ENCODE measurements at regions not wholly inside any gene's neighbourhood (a gene's known extent, or its start where the extent isn't known, plus 50 kb on each side); places are given as distances from the start of the nearest gene placed in this dataset.

DNA sequence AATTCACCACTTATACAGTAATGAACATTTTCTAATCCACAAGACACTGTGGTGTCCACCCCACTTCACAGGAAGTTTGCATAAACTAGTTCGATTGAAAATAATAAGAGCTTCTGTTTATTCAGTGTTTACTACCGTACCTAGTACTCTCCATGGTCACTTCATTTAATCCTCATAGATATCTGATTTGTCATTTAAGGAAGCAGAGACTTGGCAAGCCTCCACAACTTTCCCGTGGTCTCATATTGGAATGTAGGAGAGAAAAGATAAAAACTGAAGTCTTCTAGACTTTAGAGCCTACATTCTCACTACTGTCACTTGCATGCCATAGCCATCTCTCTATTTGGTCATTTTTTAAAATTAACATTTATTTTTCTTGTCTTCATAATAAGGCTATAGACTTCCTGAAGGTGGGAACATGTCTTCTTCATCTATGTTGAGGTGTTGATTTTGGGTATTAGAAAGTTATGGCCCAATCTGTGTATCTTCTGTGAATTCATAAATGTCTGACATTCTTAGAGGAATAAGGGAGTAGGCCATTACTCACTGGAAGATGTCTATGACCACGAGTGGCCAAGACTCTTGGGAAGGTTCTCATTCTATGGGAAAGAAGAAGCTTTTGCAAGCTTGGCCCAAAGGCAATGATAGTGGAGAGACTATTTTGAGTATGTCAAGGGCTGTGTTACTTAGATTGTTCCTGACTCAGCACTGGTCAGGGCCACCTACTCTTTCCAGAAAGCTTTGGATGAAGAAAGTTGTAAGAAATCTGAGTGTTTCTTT is 423.7 kb downstream of the LRIG3 start:
- TF ChIP-seq, protein P1, sequence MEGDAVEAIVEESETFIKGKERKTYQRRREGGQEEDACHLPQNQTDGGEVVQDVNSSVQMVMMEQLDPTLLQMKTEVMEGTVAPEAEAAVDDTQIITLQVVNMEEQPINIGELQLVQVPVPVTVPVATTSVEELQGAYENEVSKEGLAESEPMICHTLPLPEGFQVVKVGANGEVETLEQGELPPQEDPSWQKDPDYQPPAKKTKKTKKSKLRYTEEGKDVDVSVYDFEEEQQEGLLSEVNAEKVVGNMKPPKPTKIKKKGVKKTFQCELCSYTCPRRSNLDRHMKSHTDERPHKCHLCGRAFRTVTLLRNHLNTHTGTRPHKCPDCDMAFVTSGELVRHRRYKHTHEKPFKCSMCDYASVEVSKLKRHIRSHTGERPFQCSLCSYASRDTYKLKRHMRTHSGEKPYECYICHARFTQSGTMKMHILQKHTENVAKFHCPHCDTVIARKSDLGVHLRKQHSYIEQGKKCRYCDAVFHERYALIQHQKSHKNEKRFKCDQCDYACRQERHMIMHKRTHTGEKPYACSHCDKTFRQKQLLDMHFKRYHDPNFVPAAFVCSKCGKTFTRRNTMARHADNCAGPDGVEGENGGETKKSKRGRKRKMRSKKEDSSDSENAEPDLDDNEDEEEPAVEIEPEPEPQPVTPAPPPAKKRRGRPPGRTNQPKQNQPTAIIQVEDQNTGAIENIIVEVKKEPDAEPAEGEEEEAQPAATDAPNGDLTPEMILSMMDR (IDR thresholded peaks at IDR 0.05; ENCODE audit: low read length) = no peak
- no peak for TF ChIP-seq EZH2 (IDR thresholded peaks at IDR 0.05; ENCODE audit: borderline replicate concordance, low read length)
